ENCODE measurements at regions not wholly inside any gene's neighbourhood (a gene's known extent, or its start where the extent isn't known, plus 50 kb on each side); places are given as distances from the start of the nearest gene placed in this dataset.

GRCh38 chr18:34595690-34596089 lies 114.4 kb upstream of the DTNA start:
- DNase-seq: no peak

GRCh38 chr18:34598120-34598635 lies 111.9 kb upstream of the DTNA start:
- no peak for DNase-seq

GRCh38 chr18:34600158-34600557 lies 109.9 kb upstream of the DTNA start:
- no peak for DNase-seq

DNA sequence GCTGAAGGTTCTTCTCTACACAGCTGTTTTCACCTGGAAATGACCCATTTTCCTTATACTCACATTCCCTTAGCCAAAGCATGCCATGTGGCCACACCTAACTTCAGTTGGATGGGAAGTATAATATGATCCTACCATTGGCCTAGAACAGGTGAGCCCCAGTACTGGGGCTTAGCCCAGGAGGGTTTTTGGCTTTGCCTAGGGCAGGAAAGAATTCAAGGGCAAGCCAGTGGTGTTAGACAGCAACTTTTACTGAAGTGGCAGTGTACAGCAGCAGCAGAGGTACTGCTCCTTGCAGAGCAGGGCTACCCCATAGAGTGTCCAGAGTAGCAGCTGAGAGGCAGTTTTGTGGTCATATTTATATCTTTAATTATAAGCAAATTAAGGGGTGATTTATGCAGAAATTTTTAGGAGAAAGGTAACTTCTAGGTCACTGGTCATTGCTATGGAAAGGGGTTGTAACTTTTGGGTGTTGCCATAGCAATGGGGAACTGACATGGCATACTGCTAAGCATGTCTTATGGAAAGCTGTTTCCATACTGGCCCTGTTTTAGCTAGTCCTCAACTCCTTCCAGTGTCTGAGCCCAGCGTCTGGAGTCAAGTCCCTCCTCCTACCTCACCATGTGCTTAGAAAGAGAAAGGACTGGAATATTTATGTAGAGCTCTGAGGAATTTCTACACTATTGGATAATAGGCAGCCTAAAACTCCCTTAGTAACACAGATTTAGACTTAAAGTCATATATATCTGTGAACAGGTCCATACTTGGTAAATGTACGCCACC lies 109.0 kb upstream of the DTNA start:
- DNase-seq: no peak

GRCh38 chr18:34604591-34604990 lies 105.5 kb upstream of the DTNA start:
- DNase-seq: no peak

DNA sequence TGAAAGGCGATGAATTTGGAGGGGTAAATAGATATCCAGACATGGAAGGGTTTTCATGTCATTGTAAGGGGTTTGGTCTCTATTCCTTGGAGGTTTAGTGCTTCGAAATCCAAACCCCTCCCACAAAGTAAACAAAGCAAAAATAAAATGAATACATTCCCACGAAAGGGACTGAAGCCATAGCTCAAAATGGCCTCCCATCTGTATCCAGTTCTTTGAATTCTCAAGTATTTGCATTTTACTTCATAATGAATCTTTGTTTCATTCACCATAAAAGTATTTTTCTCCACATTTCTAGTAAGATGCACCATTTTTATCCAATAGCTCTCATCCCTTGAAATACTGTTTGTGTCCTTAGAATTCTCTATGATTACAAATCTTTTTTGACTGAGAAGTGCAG lies 103.2 kb upstream of the DTNA start:
- DNase-seq: no peak

- DNase-seq: no peak
These were observed 102.0 kb upstream of the DTNA start for GRCh38 chr18:34608064-34608463.

DNA sequence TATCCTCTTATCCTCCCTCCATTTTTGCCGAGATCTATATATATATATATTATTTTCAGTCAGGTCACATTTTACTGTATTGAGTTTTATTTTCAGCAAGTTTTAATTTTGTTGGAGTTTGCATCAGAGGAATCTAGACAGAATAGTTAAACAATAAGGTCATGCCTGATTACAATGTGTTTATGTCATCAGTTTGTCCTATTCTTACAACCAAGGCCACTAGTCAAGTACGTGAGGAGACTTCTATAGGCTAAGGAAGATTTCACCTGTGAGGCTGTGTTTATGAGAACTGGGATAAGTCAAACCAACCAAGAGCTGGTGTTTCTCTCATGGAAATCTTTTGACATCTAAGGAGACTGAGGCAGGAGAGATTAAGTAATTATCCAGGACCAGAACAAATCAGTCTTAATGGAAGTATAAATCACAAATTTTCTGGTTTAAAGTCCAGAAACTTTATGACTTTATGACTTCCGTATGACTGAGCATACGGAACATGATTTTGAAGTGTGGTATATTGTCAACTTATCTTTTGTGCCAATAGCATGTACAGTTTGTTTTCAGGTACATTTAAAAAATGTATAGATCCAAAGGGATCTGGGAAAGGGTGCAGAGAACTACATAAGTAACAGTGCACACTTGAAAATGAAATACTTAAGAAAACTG lies 100.0 kb upstream of the DTNA start:
- no peak for DNase-seq

DNA sequence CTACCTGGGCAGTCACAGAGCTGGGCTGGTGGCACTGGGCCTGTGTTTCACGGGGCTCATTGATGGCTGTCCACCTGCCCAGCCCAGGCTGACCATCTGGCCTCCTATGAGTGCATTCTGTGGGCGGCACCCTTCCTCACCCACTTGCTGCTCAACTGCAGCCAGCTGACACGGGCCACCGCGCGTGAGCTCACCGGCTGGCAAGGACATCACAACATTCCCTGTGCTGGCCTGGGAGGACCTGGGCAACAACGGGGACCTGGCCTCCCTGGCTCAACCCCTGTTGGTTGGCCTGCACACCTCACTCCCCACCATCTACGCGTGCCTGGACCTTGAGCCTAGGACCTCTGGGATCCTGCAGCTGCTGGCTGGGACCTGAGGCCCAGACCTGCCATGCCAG lies 98.2 kb upstream of the DTNA start:
- no peak for DNase-seq

DNA sequence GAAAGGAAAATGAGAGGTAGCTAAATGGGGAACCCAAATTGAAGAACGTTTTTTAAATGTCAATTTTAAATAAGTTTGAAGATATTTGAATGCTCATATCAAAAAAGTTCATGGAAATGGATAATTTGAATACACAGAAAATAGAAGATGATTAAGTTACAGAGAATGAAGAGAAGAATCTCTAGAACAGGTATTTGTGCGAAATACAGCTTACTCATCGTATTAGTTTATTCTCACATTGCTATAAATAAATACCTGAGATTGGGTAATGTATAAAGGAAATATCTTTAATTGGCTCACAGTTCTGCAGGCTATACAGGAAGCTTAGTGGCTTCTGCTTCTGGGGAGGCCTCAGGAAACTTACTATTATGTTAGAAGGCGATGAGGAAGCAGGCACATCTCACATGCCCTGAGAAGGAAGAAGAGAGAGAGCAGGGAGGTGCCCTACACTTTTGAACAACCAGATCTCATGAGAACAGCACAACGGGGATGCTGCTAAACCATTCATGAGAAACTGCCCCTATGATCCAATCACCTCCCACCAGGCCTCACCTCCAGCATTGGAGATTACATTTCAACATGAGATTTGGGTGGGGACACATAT lies 89.7 kb upstream of the DTNA start:
- no peak for DNase-seq

DNA sequence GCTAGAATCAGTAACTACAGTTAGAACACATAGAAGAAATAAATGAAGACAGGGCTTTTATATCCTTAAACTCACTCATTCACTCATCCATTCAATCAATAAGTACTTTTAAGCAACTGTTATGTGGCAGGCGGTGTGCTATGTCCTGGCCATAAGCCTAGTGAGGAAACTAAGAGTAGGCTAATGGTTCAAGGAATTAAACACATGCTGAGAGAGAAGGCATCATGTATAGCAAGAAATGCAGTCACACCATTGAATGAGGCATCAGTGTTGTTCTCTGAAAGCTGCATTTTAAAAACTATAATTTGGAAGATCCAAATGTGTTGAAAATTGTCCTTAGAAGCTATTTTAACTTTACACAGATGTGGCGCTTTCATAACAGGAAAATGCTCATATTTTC lies 86.5 kb upstream of the DTNA start:
- no peak for DNase-seq

- DNase-seq: no peak
These were observed 85.5 kb upstream of the DTNA start for GRCh38 chr18:34624551-34624950.

GRCh38 chr18:34626404-34627136 lies 83.5 kb upstream of the DTNA start:
- peak; percentile 44 for DNase-seq

GRCh38 chr18:34627137-34627920 lies 82.8 kb upstream of the DTNA start:
- no peak for DNase-seq

DNA sequence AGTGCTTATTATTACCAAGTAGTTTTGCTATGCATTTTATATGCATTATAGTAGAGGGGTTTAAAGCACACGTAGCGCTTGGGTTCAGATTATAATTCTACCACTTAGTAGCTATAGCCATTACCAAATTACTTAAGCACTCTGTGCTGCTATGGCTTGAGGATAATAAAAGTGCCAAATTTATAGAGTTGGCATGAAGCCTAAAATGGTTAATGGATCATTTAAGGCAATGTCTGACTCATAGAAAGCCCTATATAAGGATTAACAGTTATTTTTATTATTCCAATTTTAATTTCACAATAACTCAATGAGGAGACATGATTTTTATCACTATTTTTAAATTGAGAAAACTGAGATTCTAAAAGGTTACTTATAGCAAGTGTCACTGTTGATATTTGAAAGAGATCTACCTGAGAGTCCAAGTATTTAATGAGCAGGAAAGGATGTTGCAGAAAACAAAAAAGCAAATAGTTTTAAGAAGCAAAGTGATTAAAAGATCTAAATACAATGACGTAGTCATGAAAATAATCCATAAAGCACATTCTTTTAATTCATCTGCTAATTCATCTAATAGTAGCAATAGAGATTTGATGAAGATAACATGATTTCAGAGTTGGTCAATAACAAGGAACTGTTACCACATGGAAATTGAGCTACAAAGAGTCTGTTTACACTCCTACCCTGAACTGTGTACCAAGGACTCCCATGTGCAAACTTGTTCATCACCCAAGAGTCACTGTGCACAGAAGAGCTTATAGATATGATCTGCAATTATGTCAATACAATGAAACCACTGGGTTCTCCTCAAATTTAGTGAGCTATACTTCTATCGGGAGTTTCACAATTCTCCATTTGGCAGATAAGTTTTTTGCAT lies 78.8 kb upstream of the DTNA start:
- DNase-seq: no peak

DNA sequence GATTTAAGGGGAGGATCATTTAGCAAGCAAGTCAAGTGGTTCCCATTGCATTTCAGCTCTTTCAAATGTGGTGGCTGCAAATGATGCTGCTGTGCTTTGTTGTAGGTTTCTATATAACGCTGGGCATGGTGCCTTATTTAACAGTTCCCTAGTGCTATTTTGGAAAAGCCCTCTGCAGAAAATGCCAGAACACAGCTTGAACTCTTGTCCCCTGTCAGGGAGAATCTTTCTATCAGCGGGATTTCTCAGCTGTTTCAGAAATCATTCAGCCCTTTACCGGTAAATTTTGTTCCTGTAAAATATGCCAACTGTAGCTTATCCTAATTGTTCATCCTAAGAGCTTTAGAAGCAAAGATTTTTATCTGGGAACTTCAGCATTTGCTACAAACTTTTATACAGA lies 77.8 kb upstream of the DTNA start:
- DNase-seq: no peak

GRCh38 chr18:34633368-34633767 lies 76.7 kb upstream of the DTNA start:
- no peak for DNase-seq

GRCh38 chr18:34637094-34637801 lies 72.8 kb upstream of the DTNA start:
- no peak for DNase-seq

GRCh38 chr18:34639687-34640086 lies 70.4 kb upstream of the DTNA start:
- no peak for DNase-seq

DNA sequence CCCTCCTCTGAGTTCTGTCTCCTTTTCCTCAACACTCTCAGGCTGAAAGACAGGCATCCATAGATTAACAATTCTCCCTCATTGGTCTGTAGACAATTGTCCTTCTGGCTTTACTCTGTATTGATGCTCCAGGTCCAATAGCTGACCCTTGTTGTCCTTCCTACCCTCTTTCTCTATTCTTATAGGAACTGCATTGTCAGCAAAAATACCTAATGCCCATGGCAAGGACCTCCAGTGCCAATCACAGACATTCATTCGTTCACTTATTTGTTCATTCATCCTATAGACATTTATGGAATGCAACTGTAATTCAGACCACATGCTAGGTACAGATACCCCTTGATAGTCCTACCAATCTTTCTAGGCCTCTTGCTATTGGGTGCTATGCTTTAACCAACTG lies 69.8 kb upstream of the DTNA start:
- DNase-seq: no peak

- no peak for DNase-seq
These were observed 66.1 kb upstream of the DTNA start for GRCh38 chr18:34643989-34644388.

Data from NCI-H226 (cell line).